SHP77 treated with DMSO at 0.1 percent for 48 hours (cell line): ENCODE measurements at regions not wholly inside any gene's neighbourhood (a gene's known extent, or its start where the extent isn't known, plus 50 kb on each side); places are given as distances from the start of the nearest gene placed in this dataset.

Experiments
- DNase-seq: peaks from one replicate; lab custom pipeline; 2025; lab: John Stamatoyannopoulos, UW

GRCh38 chr7:67762516-67762915 lies 765.9 kb downstream of the TYW1 start:
- no peak for DNase-seq

- DNase-seq = no peak
Measured at GRCh38 chr7:67764289-67764688, 767.7 kb downstream of the TYW1 start.

GRCh38 chr7:67765481-67766175 lies 769.0 kb downstream of the TYW1 start:
- DNase-seq = no peak

- DNase-seq = no peak
Measured at GRCh38 chr7:67766906-67767410, 770.3 kb downstream of the TYW1 start.

GRCh38 chr7:67771846-67772605 lies 775.4 kb downstream of the TYW1 start:
- no peak for DNase-seq

GRCh38 chr7:67773081-67773480 lies 776.4 kb downstream of the TYW1 start:
- DNase-seq = no peak

- no peak for DNase-seq
Measured at GRCh38 chr7:67777119-67777518, 780.5 kb downstream of the TYW1 start.

- DNase-seq = no peak
Measured at GRCh38 chr7:67781841-67782240, 785.2 kb downstream of the TYW1 start.

GRCh38 chr7:67786021-67786420 lies 789.4 kb downstream of the TYW1 start:
- no peak for DNase-seq

GRCh38 chr7:67788669-67789068 lies 792.0 kb downstream of the TYW1 start:
- no peak for DNase-seq

- no peak for DNase-seq
Measured at GRCh38 chr7:67791918-67792317, 795.3 kb downstream of the TYW1 start.

GRCh38 chr7:67794544-67794943 lies 797.9 kb downstream of the TYW1 start:
- no peak for DNase-seq

GRCh38 chr7:67803789-67804188 lies 807.2 kb downstream of the TYW1 start:
- DNase-seq = no peak

- DNase-seq = no peak
Measured at GRCh38 chr7:67805921-67806471, 809.4 kb downstream of the TYW1 start.

- DNase-seq = no peak
Measured at GRCh38 chr7:67807826-67808225, 811.2 kb downstream of the TYW1 start.

- DNase-seq = no peak
Measured at GRCh38 chr7:67809586-67809985, 813.0 kb downstream of the TYW1 start.

GRCh38 chr7:67813621-67814292 lies 817.1 kb downstream of the TYW1 start:
- no peak for DNase-seq

- no peak for DNase-seq
Measured at GRCh38 chr7:67817481-67817880, 820.8 kb downstream of the TYW1 start.

- no peak for DNase-seq
Measured at GRCh38 chr7:67821116-67821515, 824.5 kb downstream of the TYW1 start.

GRCh38 chr7:67823345-67823744 lies 826.7 kb downstream of the TYW1 start:
- no peak for DNase-seq

GRCh38 chr7:67825356-67825755 lies 828.7 kb downstream of the TYW1 start:
- DNase-seq = no peak

GRCh38 chr7:67841896-67842295 lies 845.3 kb downstream of the TYW1 start:
- no peak for DNase-seq

- no peak for DNase-seq
Measured at GRCh38 chr7:67842571-67842970, 845.9 kb downstream of the TYW1 start.
